NOMO-1 treated with DMSO at 0.1 percent for 48 hours (cell line): ENCODE measurements at regions not wholly inside any gene's neighbourhood (a gene's known extent, or its start where the extent isn't known, plus 50 kb on each side); places are given as distances from the start of the nearest gene placed in this dataset.
"Not testable (repeated sequence)": the region's sequence is repeated elsewhere in the genome, so short reads cannot be mapped to it uniquely, and the experiment has no call there.

Experiments
- DNase-seq: peaks from one replicate; lab custom pipeline; 2025; ENCODE audit not compliant: unreplicated experiment; lab: John Stamatoyannopoulos, UW

DNA sequence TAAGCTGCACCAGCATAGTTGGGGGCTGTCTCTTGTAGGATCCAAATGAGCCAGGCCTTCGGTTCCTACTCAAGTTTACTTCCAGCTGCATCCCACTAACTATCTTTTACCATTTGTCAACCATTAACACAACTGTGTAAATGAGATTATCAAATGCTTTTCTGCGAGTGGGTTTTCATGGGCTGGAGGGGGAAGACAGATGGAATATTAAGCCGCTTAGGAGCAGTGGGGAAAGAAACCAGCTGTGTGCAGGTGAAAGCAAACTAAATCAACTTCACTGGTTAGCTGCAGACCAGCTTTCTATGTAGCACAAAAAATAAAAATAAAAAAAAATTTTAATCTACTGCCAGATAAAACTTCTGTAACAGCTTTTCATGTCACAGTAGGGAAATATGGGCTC, 100.8 kb upstream of the FOXN2 start:
- no peak for DNase-seq

DNA sequence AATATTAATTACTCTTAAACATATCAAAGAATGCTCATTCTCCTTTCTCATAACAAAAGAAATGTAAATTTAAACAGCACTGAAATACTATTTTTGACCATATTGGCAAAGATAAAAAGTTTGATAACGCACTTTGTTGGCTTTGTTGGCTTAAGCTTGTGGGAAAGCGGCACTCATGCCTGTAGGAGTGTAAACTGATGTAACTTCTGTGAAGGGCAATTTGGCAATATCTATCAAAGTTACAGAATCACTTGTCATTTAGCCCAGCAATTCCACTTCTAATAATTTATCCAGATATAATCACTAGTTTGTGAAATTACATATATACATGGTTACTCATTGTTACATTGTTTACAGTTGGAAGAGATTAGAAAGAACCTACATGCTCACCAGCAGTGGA, 96.3 kb upstream of the FOXN2 start:
- DNase-seq, result no peak

DNA sequence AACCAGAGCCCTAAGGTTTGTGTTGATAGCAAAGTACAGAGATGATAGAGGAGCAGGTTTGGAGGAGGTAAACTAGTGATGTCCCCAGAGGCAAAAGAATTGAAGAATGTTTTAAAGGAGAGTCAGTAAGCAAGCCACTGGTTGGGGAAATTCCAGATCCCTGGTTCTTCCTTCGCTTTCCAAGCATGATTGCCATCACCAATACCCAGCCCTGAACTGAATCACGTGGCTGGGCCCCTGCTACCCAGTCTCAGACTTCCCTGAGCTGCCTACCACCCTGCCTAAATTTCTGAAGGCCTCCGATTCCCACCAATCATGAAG, 95.3 kb upstream of the FOXN2 start:
- DNase-seq, result no peak

DNA sequence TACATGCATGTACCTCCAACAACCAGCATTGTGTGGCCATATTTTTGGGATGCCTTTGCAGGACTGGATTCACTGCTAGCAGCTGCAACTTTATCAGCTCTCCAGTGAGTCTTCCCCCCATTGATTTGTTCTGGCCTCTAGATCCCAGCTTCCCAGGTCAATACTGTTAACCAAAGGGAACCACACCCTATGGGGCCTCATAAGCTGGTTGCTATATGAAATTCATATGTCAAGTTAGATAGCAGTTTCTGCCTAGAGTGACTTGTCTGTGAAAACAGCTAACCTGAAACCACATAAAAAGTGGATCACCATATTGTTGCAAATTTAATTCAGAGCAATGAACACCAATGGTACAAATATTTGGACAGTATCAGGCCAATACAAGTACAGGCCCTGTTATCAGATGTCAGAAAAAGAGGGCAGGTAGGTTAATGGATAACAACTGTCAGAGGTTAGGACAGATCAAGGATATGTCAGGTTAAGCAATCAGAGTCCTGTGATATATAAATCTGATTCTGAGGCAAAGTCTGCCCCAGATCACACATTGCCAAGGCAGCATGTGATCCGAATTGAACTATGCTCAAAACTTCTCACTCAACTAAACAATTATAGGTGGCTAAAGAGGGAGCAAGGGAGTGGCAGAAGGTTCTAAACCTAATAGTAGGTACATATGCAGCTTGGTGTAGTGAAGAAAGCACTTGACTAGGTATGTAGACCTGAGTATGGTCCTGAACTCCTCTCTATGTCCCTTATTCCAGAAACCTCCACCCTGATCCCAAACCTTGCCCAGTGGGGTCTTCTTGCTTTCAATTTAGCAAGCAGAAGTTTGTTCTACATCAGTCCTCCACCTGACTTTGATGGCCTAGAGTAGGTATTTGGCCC, 94.7 kb upstream of the FOXN2 start:
- DNase-seq, result no peak

DNA sequence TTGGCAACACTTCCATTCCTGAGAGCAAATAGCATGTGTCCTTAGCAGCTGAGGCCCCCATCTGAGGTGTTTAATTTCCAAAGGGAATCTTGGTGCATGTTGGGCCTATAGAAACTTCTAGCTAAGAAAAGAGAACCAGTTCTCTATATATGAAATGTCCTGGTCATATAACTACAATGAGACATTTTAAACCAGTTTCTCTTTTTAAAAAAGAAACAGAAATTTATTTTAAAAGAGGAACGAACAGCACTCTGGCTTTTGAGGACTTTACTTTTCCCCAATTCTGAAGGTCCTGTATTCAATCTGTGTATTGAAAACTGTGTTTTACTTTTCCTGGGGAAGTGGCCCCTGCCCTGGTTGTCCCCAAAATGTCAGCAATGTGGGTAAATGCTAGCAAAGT, 94.0 kb upstream of the FOXN2 start:
- peak; percentile 8 for DNase-seq

DNA sequence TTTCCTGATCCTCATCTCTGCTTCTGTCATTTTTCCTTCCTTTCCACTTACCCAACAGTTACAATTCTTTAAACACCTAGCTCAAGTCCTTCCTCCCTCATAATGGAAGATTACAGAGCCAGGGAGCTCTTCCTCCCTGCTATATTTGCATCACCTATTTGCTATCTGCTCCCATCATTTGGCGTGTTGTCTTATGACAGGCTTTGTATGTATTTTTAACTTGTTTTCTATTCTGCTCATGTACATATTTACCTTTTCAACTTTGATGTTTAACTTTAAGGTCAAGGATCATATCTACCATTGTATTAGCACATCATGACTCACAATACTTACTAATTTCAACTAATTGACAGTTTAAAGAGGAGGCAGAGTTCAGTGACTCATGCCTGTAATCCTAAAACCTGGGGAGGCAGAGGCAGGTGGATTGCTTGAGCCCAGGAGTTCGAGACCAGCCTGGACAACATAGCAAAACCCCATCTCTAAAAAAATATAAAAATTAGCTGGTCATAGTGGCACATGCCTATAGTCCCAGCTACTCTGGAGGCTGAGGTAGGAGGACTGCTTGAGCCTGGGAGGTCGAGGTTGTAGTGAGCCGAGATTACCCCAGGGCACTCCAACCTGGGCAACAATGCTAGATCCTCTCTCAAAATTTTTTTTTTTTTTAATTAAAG, 92.5 kb upstream of the FOXN2 start:
- peak; percentile 3 for DNase-seq

DNA sequence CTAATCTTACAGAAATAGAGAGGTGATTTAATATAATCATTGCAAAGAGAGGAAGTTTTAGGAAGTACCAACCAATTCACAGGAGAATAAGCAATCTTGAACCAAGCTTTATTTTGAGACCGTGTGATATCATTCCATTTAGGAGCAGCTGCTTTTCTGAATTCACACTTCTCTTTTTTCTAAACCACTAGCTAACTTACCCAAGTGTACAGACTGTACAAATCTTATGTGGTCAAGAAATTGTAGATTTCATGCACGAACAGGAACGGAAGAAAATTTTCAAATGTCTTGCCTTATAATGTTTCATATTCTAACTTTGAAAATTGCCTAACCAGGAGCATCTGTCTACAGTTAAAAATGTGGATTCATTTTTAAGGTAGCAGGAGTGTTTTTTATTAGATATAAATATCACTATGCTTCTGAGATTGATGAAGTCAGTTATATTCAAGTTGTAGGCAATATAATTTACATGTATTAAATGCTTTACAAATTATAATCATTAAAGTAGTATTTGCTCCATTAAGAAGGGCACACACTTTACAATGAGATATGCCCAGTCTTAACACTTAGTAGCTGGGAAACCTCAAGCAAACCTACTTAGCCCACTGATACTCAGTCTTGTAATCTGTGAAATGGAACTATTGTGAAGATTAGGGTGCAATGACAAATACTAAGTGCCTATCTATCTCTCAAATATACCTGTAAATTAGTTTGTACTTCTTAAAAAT, 86.7 kb upstream of the FOXN2 start:
- peak; percentile 98 for DNase-seq

DNA sequence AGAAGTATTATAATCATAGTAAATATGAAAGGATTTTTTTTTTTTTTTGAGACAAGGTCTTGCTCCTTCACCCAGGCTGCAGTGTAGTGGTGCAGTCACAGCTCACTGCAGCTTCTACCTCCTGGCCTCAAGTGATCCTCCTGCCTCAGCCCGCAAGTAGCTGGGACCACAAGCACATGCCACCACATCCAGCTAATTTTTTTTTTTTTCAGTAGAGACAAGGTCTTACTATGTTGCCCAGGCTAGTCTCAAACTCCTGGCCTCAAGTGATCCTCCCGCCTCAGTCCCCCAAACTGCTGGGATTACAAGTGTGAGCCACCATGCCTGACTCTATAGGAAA, 86.2 kb upstream of the FOXN2 start:
- DNase-seq, result no peak

DNA sequence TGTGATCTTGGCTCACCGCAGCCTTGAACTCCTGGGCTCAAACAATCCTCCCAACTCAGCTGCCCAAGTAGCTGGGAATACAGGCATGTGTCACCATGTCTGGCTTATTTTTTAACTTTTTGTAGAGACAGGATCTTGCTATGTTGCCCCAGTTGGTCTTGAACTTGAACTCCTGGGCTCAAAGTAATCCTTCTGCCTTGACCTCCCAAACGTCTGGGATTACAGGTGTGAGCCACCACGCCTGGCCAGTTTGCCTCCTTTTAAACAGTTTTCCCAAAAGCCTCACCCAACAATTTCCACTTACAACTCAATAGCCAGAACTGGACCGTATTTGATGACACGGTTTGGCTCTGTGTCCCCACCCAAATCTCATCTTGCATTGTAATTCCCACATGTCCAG, 85.4 kb upstream of the FOXN2 start:
- DNase-seq, result no peak

DNA sequence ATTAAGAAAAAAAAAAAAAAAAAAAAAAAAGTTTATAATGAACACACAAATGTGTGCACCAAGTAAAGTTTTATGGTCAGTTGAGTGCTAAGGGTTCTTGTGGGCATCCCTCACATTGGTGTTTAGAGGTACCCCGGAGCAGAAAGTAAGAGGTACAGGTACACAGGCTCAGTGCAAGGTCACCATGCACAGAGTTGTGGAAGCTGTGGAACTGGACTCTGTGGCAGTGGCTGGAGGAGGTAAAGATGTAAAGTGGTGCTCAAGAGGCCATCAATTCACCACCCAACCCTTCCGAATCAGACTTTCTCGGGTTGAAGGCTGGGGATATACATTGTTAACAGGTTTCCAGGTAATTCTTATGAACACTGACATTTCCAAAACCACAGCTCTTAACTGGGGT, 83.6 kb upstream of the FOXN2 start:
- no peak for DNase-seq

DNA sequence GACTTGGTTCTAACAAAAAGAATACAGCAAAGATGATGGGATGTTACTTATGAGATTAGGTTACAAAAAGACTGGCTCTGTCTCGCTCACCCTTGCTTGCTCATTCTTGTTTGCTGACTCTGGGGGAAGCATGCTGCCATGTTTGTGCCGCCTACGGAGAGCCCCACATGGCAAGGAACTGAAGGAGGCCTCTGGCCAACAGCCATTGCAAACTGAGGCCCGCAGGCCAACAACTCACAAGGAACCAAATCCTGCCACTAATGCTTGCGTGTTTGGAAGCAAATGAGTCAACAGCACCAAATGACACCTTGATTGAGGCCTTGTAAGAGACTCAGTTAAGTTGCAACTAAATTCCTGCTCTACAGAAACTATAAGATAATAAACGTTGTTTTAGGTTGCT, 82.1 kb upstream of the FOXN2 start:
- DNase-seq, result no peak

DNA sequence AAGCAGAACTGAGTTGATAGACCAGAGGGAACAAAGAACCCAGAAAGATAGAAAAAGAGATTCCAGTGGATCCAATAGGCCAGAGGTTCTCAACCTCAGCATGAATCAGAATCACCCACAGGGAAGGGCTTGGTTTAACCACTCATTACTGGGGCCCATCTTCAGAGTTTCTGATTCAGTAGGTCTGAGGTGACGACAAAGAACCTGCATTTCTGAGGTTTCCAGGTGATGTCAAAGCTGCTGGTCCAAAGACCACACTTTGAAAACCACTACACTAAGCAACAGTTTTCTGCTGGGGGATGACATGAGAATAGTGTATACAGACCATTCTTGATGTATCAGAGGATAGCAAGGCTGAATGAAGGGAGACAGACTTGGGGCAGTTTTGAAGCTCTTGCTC, 81.5 kb upstream of the FOXN2 start:
- DNase-seq, result no peak

DNA sequence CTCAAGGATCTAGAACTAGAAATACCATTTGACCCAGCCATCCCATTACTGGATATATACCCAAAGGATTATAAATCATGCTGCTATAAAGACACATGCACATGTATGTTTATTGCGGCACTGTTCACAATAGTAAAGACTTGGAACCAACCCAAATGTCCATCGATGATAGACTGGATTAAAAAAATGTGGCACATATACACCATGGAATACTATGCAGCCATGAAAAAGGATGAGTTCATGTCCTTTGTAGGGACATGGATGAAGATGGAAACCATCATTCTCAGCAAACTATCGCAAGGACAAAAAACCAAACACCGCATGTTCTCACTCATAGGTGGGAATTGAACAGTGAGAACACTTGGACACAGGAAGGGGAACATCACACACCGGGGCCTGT, 80.7 kb upstream of the FOXN2 start:
- DNase-seq, result not testable (repeated sequence)

DNA sequence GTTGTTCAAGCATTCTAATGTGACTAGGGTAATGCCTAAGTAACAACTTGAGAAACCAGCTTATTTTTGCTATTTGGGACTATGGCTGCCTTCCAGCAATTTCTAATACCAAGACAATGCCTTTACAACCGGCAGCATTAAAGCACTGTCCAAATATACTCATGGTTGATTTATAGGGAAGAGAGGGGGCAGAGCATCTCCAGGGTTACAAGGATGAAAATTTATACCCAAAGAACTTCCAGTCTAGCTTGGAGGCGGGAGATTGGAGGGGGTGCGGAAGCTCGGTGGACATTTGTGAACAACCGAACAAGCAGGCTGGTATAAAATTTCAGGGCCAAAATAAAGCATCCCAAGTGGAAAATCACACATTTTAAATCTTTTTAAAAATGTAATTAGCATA, 79.4 kb upstream of the FOXN2 start:
- DNase-seq, result no peak

DNA sequence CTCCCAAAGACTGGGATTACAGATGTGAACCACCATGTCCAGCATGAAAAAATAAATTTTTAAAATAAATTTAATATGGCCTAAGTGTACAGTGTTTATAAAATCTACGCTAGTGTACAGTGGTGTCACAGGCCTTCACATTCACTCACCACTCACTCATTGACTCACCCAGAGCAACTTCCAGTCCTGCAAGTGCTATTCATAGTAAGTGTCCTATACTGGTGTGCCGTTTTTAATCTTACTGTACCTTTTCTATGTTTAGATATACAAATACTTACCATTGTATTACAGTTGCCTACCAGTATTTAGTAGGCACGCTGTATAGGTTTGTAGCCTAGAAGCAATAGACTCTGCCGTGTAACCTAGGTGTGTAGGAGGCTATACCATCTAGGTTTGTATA, 76.1 kb upstream of the FOXN2 start:
- DNase-seq, result no peak

DNA sequence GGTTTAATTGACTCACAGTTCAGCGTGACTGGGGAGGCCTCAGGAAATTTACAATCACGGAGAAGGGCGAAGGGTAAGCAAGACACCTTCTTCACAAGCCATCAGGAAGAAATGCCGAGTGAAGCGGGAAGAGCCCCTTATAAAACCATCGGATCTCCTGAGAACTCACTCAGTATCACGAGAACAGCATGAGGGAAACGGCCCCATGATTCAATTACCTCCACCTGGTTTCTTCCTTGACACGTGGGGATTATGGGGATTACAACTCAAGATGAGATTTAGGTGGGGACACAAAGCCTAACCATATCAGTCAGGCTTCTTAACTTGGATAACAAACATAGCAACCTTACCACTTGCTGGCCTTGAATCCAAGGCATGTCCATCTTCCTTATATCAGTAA, 73.6 kb upstream of the FOXN2 start:
- no peak for DNase-seq

DNA sequence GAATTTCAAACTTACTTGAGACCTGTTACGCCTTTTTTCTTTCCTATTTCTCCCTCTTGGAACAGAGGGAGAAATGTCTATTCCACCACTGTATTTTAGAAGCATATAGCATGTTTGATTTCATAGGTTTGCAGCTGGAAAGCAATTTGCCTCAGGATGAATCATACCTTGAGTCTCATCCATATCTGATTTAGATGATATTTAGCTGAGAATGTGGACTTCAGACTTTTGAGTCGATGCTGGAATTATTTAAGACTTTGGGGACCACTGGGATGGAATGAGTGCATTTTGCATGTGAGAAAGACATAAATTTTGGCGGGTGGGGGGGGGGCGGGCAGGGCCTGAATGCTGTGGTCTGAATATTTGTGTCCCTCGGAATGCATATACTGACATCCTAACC, 67.3 kb upstream of the FOXN2 start:
- DNase-seq, result no peak

DNA sequence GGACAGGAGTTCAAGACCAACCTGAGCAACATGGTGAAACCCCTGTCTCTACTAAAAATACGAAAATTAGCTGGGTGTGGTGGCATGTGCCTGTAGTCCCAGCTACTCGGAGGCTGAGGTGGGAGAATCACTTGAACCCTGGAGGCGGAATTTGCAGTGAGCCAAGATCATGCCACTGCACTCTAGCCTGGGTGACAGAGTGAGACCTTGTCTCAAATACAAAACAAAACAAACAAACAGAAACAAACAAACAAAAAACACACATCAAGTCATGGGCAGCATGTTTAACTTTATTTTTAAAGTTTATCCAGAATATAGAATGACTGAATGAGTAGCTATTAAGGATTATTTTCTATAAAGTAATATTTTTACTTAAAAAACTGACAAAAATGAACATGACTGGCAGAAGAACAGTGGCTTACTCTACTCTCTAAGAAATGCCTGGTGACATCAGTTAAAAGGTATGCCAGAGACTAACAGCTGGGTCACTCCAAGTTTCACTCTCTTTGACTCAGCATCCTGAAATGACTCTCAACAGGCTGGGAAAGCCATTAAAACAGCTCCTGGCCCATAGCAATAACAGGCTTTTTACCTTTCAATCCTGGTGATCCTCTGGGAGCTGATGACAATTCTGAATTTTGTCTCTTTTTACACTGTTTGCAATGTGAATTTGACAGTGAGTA, 66.1 kb upstream of the FOXN2 start:
- no peak for DNase-seq

DNA sequence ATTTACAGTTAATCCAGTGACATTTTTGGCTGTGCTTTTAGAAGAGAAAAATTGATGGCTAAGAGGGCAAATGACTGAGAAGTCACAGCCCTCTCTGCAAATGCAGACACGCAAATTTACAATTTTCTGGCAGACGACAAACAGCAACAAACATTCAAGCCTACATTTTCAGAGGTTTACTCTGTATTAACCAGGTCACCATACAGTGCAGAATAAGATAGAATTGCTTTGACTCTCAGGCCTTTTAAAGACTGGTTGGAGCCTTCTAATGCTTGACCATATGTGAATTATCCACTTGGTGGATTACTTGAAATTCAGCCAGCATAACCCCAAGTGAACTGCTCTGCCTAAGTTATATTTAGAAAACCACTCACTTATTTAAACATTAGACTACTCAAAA, 65.5 kb upstream of the FOXN2 start:
- DNase-seq, result no peak

DNA sequence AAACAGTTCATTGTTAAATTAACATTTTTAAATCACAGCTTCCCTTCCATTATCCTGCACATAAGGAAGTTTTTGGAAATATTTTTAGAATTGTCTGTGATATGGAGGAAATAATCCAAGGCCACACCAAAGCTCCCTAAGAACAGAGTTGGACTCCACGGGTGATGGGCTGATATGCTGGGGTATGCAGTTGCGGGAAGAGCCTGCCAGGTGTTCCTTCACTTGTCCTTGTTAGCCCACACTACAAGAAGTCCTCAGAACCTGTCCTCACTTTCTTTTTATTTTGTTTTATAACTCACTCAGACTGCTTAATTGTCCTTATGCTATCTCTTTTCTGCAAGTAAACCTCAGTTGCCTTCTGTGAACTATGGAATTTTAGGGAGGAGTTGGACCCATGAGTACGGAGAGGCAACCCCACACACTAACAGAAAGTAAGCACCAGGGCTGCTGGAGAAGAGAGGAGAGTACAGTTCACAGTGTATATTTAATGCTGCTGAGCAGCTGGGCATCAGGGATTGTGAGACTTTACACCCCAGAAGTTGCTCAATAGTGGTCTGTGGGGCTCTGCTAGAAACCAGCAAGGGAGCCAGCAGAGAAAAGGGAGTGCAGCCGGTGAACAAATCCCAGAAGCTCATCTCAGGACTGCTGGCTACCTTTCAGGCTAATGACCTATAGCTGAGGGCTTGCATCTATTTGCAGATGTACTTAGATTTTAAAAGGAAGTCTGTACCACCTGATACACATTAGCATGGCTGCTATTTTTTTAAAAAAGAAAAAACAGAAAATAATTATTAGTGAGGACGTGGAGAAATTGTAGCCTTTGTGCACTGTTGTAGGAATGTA, 64.6 kb upstream of the FOXN2 start:
- DNase-seq, result peak; percentile 75

DNA sequence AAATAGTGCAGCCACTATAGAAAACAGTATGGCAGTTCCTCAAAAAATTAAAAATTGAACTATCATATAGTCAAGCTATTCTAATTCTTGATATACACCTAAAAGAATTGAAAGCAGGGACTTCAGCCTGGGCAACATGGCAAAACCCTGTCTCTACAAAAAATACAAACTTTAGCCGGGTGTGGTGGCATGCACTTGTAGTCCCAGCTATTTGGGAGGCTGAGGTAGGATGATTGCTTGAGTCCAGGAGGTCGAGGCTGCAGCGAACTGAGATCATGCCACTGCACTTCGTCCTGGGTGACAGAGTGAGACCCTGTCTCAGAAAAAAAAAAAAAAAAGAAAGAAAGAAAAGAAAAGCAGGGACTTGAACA, 64.0 kb upstream of the FOXN2 start:
- DNase-seq, result no peak
